HepG2 (cell line): ENCODE measurements at regions not wholly inside any gene's neighbourhood (a gene's known extent, or its start where the extent isn't known, plus 50 kb on each side); places are given as distances from the start of the nearest gene placed in this dataset.
A peak's percentile ranks its signal among the peaks of the same experiment; 100 is the strongest.

ENCODE experiments used
- EZH2 ChIP-seq: conservative IDR thresholded peaks from 2 replicates; pipeline ENCODE4 v1.6.1; 2012; ENCODE audit warnings: mild to moderate bottlenecking, low read depth, low read length, moderate library complexity
- IKZF1 ChIP-seq: fragments of 450-650 bp; IDR thresholded peaks from 2 replicates; pipeline ENCODE4 v1.7.1; 2016
- JUN ChIP-seq: sonication (generic); formaldehyde crosslinking; IDR thresholded peaks from 2 replicates; pipeline ENCODE4 v1.4.0; 2020; ENCODE audit warnings: mild to moderate bottlenecking, missing genetic modification reagents
- KDM3A ChIP-seq: IDR thresholded peaks from 2 replicates; pipeline ENCODE4 v1.6.1; 2018; ENCODE audit warnings: low read depth, missing compliant biosample characterization
- KLF9 ChIP-seq: IDR thresholded peaks from 2 replicates; pipeline ENCODE4 v1.6.1; 2016; ENCODE audit warnings: low read depth
- NAIF1 ChIP-seq: sonication (generic); formaldehyde crosslinking; IDR thresholded peaks from 2 replicates; pipeline ENCODE4 v1.5.0; 2020; ENCODE audit warnings: mild to moderate bottlenecking, missing genetic modification reagents, borderline replicate concordance
- NFAT5 ChIP-seq: sonication (generic); formaldehyde crosslinking; IDR thresholded peaks from 2 replicates; pipeline ENCODE4 v1.4.0; 2020; ENCODE audit warnings: missing genetic modification reagents
- NFATC3 ChIP-seq: sonication (generic); formaldehyde crosslinking; IDR thresholded peaks from 2 replicates; pipeline ENCODE4 v1.5.1; 2020; ENCODE audit warnings: mild to moderate bottlenecking, missing genetic modification reagents
- NR2C2 ChIP-seq: sonication (generic); formaldehyde crosslinking; IDR thresholded peaks from 2 replicates; pipeline ENCODE4 v1.4.0; 2020; ENCODE audit warnings: missing genetic modification reagents, mild to moderate bottlenecking, moderate library complexity, borderline replicate concordance
- STAT5B ChIP-seq: sonication (generic); formaldehyde crosslinking; IDR thresholded peaks from 2 replicates; pipeline ENCODE4 v1.4.0; 2020; ENCODE audit warnings: missing genetic modification reagents
- TP53 ChIP-seq: sonication (generic); formaldehyde crosslinking; conservative IDR thresholded peaks from 2 replicates; pipeline ENCODE4 v1.4.0; 2020; ENCODE audit warnings: missing genetic modification reagents
- ZBTB8A ChIP-seq: sonication (generic); formaldehyde crosslinking; IDR thresholded peaks from 2 replicates; pipeline ENCODE4 v1.4.0; 2020; ENCODE audit warnings: mild to moderate bottlenecking, low read depth, missing genetic modification reagents, borderline replicate concordance
- ZNF484 ChIP-seq: sonication (generic); formaldehyde crosslinking; IDR thresholded peaks from 2 replicates; pipeline ENCODE4 v1.5.1; 2020; ENCODE audit warnings: mild to moderate bottlenecking, low read depth, missing genetic modification reagents, borderline replicate concordance
- ZNF704 ChIP-seq: sonication (generic); formaldehyde crosslinking; IDR thresholded peaks from 2 replicates; pipeline ENCODE4 v1.8.1; 2023; ENCODE audit warnings: mild to moderate bottlenecking, inconsistent platforms, moderate library complexity, missing genetic modification reagents, borderline replicate concordance
- ZNF770 ChIP-seq: sonication (generic); formaldehyde crosslinking; IDR thresholded peaks from 2 replicates; pipeline ENCODE4 v1.5.0; 2020; ENCODE audit warnings: mild to moderate bottlenecking, missing genetic modification reagents
- ZNF772 ChIP-seq: sonication (generic); formaldehyde crosslinking; IDR thresholded peaks from 2 replicates; pipeline ENCODE4 v1.5.0; 2020; ENCODE audit warnings: mild to moderate bottlenecking, missing genetic modification reagents
- ZNF800 ChIP-seq: sonication (generic); formaldehyde crosslinking; IDR thresholded peaks from 2 replicates; pipeline ENCODE4 v1.4.0; 2020; ENCODE audit warnings: missing genetic modification reagents
- TF ChIP-seq, protein P1 (sequence below): sonication (generic); formaldehyde crosslinking; IDR thresholded peaks from 2 replicates; pipeline ENCODE4 v1.5.1; 2020; ENCODE audit warnings: missing genetic modification reagents, mild to moderate bottlenecking, borderline replicate concordance

GRCh38 chr12:11500188-11500860 lies 105.0 kb upstream of the PRB2 start (continued):
- no peak for TF ChIP-seq NR2C2 (CRISPR knock-in tag)
- peak; percentile 99; the same call in 1 of the 2 replicates for TF ChIP-seq ZNF772 (CRISPR knock-in tag)
- TF ChIP-seq, protein P1, sequence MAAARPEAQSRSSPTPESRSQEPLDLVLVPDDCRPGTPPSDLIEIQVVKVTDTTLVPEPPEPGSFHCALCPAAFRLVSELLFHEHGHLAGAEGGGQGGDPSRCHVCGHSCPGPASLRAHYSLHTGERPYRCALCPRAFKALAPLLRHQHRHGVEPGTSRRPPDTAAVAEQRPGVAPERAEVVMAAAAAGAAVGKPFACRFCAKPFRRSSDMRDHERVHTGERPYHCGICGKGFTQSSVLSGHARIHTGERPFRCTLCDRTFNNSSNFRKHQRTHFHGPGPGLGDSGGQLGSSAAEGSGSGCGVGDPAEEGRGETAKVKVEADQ (CRISPR knock-in tag): peak; percentile 90; the same call in 1 of the 2 replicates
- TF ChIP-seq ZNF800: peak; percentile 95
- TF ChIP-seq IKZF1: no peak
- TF ChIP-seq ZBTB8A (CRISPR knock-in tag): no peak; the same call in 1 of the 2 replicates
- TF ChIP-seq NFATC3 (CRISPR knock-in tag): peak; percentile 78; the same call in 1 of the 2 replicates
- peak; percentile 87; the same call in 1 of the 2 replicates for TF ChIP-seq NAIF1
- TF ChIP-seq STAT5B (CRISPR knock-in tag): peak; percentile 99
- no peak; the same call in 1 of the 2 replicates for TF ChIP-seq JUN (CRISPR knock-in tag)
- peak; percentile 96 for TF ChIP-seq TP53 (CRISPR knock-in tag)
- peak; percentile 61; the same call in 1 of the 2 replicates for TF ChIP-seq KLF9 (CRISPR knock-in tag)
- peak; percentile 98 for TF ChIP-seq NFAT5 (CRISPR knock-in tag)
- TF ChIP-seq ZNF770 (CRISPR knock-in tag): 0 out of 2 replicates have a peak, but pooled peaks have one; percentile 36
- TF ChIP-seq ZNF484 (CRISPR knock-in tag): peak; percentile 97; the same call in 1 of the 2 replicates
- no peak for TF ChIP-seq EZH2
- peak; percentile 93 for TF ChIP-seq ZNF704 (CRISPR knock-in tag)
- peak; percentile 92; the same call in 1 of the 2 replicates for TF ChIP-seq KDM3A (CRISPR knock-in tag)
